GM13977 (cell line): ENCODE measurements at regions not wholly inside any gene's neighbourhood (a gene's known extent, or its start where the extent isn't known, plus 50 kb on each side); places are given as distances from the start of the nearest gene placed in this dataset.

Source experiments
- DNase-seq: peaks from one replicate; pipeline ENCODE4 v3.0.0; 2012; ENCODE audit warnings: low spot score
- CTCF ChIP-seq: IDR thresholded peaks from 2 replicates; pipeline ENCODE4 v1.5.1; 2012; ENCODE audit warnings: mild to moderate bottlenecking, control low read depth; ENCODE audit not compliant: insufficient read depth; ENCODE audit errors: extremely low read depth, missing control alignments
- in situ Hi-C: fragments of 300-500 bp; cut with MboI; formaldehyde crosslinking; loops from one replicate; pipeline ENCODE4 v1.12.0; 2022; ENCODE audit warnings: low sequenced_read_pairs, low pct_unique_long_range_greater_than_20kb, mixed read lengths, inconsistent platforms; ENCODE audit not compliant: unreplicated experiment

DNA sequence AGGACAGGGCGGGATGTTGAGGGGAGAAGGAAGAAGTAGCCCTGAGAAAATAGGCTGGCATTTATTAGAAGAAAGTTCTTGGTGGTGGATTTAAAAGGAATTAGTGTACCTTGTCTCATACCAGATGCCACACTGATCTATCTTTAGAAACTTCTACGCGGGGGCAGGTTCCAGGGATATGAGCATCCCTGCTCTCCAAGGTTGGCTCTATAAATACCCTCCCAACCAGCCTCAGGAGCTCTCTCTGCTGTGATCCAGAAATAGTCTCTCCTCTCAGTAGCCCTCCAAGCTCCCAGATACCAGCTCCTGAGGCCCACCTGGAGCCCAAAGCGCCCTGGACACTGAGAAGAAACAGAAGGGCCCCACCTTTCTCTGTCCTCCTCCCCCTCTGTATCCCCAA, 128.3 kb upstream of the TNR start:
- DNase-seq: no peak
- in situ Hi-C loops: no loop called here
- no peak for TF ChIP-seq CTCF

GRCh38 chr1:175870217-175870616, 126.8 kb upstream of the TNR start:
- DNase-seq: no peak
- in situ Hi-C loops: no loop called here
- no peak for TF ChIP-seq CTCF

- DNase-seq: no peak
- in situ Hi-C loops: no loop called here
- TF ChIP-seq CTCF: no peak
Measured at GRCh38 chr1:175866776-175867175, 123.4 kb upstream of the TNR start.

GRCh38 chr1:175865041-175865766, 121.8 kb upstream of the TNR start:
- in situ Hi-C loops: no loop called here
- no peak for TF ChIP-seq CTCF
- no peak for DNase-seq

DNA sequence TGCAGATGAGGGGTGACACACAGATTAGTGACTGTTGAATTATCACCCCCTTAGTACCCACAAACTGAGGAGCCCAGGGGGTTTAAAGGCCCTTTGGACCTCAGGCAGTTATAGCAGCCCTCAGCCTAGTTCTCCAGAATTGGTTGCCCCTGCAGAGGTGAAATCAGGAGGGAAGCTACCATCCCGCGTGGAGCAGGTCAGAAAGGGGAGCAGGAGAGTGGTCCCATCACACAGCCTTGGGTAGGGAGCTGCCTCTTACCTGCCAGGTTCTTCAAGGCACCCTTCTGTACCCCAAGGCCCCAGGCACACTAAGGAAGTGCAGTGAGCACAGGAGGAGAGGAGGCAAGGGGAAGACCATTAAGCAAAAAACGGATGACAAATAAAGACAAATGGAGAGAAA, 121.2 kb upstream of the TNR start:
- DNase-seq: no peak
- in situ Hi-C loops: no loop called here
- no peak for TF ChIP-seq CTCF

GRCh38 chr1:175864183-175864582, 120.8 kb upstream of the TNR start:
- in situ Hi-C loops: no loop called here
- TF ChIP-seq CTCF: no peak
- no peak for DNase-seq
